GM21737 (cell line): ENCODE measurements at regions not wholly inside any gene's neighbourhood (a gene's known extent, or its start where the extent isn't known, plus 50 kb on each side); places are given as distances from the start of the nearest gene placed in this dataset.

Experiments
- ATAC-seq: cut with Tn5 transposase; IDR thresholded peaks from one replicate; pipeline ENCODE4 v1.9.1; 2021; ENCODE audit warnings: mild to moderate bottlenecking, moderate library complexity; ENCODE audit not compliant: unreplicated experiment

DNA sequence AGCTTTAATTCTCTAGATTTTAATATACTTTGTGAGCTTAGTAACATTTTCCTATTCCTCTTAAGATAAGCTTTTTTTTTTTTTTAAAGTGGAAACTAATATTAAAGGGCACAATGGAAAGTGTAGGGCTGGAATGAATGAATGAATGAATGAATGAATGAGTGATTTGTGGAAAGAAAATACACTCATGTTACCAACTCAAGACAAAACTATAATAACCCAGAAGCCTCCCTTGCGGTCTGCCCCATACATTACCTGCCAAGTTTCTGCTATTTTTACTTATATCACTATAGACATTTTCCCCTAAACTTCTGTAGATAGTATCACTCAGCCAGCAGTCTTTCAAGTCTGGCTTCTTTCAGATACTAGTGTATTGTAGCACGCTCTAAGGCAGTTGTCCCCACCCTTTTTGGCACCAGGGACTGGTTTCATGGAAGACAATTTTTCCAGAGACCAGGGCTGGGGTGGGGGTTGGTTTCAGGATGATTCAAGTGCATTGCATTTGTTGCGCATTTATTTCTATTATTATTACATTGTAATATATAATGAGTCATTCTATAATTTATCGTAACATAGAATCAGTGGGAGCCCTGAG, 932.2 kb downstream of the TBC1D22A start:
- no peak for ATAC-seq

DNA sequence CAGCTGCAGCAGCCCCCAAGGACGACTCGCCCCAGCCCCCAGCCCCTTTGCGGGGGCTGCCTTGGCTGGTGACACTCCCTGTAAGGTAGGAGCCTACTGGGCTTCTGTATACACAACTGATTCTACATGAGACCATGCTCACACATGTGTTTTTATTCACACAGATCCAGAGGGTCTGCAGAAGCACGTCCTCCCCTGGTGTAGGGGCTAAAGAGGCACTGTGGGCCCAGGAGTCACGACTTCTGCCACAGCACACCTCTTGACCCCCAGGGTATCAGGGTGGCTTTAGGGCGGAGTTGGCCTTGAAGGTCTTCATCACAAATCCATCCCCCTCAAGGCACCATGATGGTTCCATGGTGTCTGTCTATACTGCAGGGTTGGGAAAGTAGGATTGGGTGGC, 931.2 kb downstream of the TBC1D22A start:
- no peak for ATAC-seq

DNA sequence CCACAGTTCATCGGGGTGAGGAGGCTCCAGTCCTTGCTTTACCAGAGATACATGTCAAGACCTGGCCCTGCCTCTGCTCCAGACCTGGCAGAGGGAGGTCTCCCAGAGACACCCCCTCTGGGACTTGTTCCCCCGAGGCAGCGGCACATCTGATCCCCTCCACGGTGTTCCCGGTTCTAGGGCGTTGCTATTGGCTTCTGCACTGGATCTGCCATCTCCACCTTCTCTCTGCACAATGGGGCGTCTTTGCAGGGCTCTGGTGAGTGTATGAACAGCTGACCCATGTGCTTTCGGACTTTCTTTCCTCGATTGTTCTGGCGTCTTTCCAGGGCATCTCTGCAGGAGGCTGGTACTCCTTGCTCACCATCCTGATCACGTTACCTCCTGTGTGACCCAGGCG, 930.4 kb downstream of the TBC1D22A start:
- ATAC-seq: no peak

DNA sequence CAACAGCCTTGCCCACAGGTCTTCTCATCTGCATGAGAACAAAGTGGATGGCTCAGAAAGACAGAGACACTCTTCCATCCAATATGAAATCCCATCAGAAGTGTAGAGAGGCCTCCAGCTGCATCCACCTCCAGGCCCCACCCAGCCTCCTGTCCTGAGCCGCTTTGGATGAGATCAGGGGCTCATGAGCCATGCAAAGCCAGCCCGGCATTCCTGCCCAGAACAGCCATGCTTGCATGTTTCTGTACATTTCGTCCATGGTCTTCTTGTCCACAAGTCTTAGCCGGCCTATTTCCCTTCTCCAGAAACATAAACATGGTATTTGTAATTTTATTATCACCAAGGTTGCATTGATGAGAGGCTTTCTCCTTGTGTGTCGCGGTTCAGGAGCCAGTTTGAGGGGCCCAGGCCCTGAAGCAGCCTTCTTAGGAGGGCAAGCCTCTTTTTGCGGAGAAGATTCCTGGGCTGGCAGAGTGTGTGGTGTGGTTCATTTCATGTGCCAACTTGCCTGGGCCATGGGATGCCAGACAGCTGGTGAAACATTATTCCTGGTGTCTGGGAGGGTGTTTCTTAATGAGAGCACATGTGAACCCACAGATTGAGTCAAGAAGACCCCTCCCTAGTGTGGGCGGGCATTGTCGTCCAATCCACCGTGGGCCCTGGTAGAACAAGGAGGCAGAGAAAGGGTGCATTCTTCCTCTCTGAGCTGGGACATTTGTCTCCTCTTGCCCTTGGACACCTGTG, 928.9 kb downstream of the TBC1D22A start:
- ATAC-seq: no peak

DNA sequence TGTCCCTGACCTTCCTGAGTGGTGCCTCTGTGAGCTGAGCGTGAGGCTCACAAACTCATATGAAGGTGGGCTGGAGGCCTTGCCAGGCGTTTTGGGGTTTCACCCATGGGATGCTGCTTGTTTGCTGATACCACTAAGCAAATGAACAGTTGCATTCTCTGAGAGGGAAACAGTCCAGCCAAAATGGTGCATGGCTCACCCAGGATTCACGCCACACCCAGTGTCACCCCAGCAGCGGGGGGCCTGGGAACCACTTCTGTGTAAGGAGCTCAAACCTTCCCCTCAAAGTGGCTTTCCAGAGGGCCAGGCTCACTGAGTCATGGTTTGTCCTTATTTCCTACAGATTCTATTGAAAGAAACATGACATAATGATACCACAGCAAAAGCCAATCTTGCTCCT, 928.1 kb downstream of the TBC1D22A start:
- no peak for ATAC-seq

DNA sequence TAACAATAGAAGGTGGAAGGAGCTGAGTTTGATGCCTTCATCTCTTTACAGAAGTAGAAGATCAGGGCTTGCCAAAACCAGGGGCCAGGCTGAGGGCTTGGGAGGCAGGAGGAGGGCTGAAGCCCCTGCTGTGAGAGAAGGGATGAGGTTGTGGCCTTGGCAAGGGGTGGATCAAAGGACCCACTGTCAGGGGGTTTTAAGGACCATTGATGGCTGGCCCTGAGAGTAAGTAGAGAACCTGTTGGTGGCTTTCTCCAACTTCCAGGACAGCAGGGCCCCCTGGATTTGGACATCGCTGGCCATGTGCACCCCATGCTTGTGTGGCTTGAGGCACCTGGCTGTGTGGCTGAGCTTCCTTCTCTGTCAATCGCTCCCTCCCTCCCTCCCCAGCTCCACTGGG, 927.7 kb downstream of the TBC1D22A start:
- no peak for ATAC-seq

DNA sequence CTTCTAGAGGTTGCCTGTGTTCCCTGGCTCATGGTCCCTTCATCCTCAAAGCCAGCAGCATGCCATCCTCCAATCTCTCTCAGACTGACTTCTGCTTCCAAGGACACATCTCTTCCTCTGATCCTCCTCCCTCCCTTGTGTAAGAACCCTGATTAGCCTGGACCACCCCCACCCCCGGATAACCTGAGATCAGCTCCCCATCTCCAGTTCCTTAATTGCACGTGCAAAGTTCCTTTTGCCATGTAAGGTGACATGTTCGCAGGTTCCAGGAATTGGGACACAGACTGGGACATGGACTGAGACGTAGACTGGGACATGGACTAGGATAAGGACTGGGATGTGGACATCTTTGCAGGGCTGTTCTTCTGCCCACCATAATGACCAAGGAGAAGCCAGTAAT, 925.3 kb downstream of the TBC1D22A start:
- ATAC-seq: no peak

DNA sequence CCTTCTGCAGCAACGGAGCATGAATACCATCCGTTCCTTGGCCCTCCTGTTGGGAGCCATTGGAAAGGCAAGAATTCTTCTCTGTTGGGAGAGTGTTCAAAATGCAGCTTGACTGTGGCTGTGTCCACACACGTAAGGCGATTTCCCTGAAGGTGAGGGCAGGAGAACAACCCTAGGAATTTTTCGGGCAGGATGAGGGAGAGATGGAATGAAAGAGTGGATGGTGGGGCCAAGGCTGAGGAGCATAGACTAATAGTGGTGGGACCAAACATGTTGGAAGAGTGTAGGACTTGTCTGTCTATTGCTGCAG, 924.9 kb downstream of the TBC1D22A start:
- no peak for ATAC-seq

DNA sequence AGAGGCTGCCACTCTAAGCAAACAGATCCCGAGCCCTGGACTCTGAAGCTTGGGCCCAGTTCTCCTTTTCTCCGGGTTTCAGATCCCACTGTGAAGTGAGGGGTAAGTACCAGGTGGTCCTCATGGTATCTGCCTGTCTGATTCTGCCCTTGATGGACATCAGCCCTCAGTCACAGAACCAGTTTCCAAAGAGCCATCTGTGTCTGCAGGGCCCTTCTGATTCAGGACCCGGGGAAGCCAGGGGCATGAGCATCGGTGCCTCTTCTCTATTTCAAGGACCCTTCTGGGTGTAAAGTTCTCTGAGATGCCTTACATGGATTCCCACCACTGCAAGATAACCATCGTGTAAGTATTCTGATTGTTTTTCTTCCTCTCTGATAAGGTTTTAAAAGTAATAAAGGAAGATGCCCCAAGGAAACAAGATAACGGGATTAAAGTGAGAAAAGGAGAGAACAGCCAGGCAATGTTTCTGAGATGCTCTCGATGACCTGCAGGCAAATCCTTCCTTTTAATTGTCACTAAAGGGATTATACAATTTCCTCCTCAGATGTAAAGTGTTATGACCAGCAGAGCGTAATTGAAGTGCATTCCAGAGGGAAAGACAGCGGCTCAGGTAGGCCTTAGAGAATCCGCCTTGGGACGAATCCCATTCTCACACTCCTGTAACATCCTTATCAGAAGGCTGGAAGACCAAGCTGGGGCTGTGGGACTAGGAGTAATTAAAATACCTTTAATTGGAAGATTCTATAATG, 924.3 kb downstream of the TBC1D22A start:
- ATAC-seq: no peak

DNA sequence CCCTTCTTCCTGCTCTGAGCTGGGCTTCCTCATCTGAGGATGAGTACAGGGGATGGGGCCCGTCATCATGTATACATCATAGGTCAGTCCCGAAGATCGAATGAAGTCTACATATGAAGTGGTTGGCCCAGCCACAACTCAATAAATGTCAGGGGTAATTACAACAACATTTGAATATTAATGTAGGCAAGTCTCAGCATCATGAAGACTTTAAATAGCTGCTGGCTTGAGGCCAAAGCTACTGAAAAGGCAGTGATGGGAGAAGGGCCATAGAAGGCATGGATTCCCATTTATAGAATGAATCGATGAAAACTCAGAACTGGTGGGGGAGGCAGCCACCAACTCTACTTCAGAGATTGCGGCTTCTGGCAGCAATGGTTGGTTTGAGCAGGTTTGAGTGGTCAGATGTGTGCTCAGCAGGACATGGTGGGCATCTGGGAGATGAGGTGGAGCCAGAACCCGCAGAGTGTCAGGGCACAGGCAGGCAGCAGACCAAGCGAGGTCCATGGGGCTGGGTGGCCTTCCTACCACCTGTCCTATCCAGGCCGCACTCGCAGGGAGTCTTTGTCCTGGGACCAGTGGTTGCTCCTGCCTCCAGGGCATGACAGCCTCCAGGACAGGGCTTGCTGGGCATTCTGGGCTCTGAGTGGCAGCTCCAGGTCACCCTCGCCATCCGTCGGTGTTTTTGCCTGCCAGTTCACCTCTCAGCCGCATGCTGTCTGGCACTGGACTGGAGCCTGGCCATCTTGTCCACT, 919.1 kb downstream of the TBC1D22A start:
- ATAC-seq: no peak

DNA sequence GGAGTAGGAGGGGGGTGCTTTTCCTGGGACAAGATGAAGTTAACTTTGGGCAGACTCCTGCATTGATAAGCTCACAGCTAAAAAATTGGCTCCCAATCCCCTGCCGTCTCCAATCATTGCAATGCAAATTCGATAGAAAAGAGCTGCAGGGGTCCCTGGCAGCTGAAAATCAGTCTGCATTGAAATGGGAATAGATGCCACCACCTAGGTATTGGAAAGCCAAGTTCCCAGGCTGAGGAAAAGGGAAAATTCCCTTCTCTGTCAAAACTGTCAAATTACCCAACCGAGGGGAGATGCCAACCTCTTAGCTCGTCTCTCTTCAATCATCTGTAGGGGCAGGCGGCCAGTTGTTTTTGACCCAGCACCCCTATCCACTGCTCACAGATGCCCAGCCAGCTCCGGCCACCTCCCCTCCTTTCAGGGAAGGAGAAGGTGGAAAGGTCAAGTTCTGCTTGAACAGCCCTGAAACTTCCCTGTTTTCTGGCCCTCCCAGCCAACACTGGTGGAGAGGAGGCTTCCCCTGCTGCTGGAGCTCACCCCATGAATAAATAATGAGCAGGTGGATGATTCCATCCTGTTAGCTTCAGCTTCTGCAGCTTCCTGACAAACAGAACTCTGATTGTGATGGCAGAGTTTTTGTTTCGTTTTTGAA, 916.3 kb downstream of the TBC1D22A start:
- no peak for ATAC-seq

DNA sequence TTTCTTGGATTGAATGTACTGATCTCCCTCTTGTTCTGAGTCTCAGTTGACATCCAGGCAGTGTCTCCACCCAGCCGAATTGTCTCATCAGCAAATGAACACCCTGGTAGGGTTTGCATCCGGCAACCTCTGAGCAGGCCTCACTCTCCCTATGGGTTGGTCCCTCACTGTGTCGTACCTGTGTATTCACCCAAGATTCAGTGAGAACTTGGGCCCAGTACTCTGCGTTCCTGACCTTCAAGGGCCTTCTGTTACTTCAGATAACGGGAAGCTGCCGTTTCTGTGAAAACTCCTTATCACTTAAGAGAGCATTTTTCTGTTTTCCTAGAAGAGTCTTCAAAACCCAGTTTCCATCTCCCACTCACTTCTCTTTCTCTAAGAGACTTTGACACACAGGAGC, 915.6 kb downstream of the TBC1D22A start:
- ATAC-seq: no peak

DNA sequence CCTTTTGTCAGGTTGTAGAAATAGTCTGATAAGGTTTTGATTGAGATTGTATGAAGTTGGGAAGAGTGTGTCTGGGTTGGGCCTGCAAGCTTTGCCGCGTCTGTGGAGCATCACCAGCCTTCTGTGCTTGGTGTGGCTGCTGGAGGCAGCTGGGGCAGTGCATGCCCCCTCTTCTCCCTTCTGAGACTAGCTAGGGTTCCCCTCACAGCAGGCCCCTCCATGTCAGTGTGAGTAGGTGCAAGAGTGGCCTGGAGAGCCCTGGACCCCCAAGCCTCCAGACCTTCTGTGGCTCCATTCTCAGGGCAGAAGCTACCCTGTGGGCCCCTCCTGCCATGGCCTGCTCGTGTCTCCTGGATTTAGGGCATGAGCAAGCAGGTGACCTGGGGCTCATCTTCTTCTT, 914.2 kb downstream of the TBC1D22A start:
- no peak for ATAC-seq

DNA sequence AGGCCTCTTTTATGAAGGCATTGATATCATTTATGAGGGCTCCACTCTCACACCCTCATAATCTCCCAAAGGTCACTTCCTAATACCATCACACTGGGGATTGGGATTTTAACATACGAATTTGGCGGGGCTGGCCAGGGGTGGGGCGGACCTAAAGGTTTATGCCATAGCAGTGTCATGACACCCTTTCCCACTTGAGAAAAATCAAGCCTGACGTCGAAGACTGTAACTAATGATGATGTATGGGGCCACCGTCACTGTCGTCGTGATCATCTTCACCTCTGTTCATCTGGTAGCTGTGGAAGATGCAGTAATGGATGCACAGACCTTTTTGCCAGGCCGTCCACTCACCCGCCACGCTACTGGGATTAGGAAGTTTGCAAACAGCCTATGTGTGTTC, 912.1 kb downstream of the TBC1D22A start:
- no peak for ATAC-seq

DNA sequence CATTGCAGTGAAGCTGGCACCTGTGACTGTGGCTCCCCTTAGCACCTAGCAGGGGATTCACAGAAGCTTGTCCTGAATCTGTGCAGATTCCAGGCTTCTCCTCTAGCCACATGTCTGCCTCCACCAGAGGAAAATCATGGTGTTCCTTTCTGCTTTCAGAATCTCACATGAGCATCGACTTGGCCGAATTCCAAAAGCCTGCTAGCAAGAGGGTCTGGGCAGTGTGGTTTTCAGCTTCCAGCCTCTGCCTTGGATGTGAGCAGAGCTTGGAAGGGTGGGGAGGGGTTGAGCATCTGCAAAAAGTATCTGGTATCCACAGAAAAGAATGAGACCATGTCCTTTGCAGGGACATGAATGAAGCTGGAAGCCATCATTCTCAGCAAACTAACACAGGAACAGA, 911.1 kb downstream of the TBC1D22A start:
- ATAC-seq: no peak

DNA sequence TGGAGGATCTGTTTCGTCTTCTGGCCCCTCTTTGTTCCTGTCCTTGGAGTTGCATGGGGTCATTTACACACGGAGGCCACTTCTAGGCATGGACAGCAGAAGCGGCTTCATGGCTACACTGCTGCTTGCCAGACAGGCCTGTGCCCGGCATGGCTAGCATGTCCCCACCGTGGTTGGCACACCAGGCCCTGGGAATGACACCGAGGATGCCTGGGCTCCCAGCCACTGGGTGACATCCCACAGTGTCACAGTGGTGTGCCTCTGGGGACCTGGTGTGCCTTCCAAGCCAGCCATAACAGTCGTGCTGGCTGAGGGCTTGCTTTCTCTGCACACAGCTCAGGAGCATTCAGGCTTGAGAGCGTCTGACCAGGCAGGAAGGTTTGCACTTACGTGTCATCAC, 910.1 kb downstream of the TBC1D22A start:
- no peak for ATAC-seq

DNA sequence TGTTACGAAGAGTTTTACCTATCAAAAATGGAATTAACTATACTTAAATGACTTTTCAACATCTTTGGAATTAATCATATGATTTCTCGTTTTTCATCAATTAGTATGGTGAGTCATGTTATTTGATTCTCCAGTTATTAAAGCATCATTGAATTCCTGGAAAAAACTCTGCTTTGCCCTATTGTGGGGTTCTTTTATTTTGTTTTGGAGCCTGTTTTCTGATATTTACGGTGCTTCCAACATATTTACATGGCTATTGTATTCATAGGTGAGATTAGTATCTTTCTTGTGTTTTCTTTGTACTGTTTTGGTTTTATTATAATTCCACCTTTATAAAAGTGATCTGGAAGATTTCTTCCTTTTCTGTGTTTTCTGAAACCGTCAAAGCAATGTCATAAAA, 902.7 kb downstream of the TBC1D22A start:
- ATAC-seq: no peak

DNA sequence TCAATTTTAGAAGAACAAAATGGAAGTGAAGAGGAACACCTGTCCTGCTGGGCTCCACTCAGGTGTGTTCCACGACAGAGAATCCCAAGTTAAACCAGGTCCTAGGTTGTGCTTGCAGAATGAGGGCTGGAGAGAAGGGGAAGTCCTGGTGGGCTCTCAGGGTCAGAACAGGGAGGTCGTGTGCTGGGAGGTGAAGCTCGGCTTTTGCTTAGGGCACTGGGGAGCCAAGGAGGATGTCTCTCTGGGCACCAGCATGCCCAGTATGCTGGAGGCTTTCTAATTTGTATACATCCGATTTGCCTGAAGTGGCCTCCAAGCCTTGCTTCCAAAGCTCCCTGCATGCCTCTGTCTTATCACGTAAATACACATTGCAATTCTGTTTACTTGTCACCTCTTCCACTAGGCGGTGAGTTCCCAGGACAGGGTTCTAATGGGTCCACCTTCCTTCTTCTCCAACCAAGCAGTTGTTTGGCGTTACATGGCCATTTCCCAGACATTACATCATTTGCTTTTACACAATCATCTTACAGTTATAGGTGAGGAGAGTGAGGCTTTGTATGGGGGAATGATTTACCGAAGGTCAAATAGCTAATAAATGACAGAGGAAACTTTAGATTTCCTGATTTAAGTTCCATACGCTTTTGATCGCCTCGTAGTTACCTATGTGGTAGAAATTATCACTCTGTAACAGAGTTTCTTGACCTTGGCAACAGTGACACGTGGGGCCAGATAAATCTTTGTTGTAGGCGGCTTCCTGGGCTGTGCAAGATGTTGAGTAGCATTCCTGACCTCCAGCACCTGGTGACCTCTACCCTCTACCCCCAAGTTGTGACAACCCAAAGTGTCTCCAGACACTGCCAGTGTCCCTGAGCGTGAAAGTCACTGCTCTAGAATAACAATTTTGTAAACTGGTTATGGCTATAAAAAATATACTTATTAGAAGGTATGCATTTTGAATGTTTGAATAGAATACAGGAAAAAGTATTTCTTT, 901.5 kb downstream of the TBC1D22A start:
- ATAC-seq: no peak

DNA sequence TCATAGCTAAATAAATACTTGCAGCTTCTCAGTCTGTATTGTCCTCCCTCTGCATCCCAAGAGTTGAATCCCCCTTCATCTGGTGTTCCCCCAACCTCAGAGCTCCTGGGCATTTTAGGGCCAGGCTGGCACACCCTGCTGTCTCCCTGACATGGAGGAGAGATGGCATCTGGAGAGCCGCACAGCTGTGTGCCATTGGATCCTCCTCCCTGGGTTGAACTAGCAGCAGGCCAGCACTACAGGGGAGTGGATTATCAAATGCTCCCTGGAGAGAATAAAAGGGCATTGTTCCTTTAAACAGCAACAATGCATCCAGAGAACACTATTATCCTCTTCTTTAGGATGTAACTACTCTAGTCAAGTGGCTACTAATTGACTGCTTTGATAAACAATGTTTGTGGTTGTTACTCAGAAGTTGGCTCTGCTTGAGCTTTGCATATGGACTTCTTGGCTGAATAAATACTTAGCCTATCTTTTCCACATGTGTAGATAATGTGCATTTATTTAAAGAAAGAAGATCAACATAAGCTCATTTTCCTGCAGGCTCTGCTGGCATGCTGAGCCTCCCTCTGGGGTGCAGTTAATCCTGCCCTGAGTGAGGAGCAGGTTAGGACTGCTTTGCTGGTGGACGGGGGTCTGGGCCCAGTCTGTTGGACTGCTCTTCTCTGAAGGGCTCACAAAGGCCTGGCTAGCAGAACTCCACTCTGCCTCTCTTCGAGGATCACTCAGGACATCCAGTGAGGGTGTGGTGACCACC, 897.2 kb downstream of the TBC1D22A start:
- ATAC-seq: no peak
